ENCODE measurements at regions not wholly inside any gene's neighbourhood (a gene's known extent, or its start where the extent isn't known, plus 50 kb on each side); places are given as distances from the start of the nearest gene placed in this dataset.
A peak's percentile ranks its signal among the peaks of the same experiment; 100 is the strongest.

GRCh38 chr4:101685126-101685525, 105.4 kb upstream of the BANK1 start:
- H3K27ac ChIP-seq (ENCODE audit: low read length), result no peak overlapping the region
- H2AFZ ChIP-seq (ENCODE audit: low read length), result no peak overlapping the region
- no peaks in the 10 kb centered on the region for H3K27me3 ChIP-seq (ENCODE audit: low read length)
- BruUV-seq (replicated peaks), result no TSS peak
- intact Hi-C loops (cut with micrococcal nuclease), result no loop called here
- ChIA-PET CTCF (no interaction called here), POLR2A (ENCODE audit: unreplicated experiment) (no interaction called here)
- H3K9me3 ChIP-seq (ENCODE audit: low read length), result no peaks in the 10 kb centered on the region
- no peaks in the 10 kb centered on the region for H4K20me1 ChIP-seq (ENCODE audit: low read length)
- H3K4me3 ChIP-seq (ENCODE audit: low read length), result no peak overlapping the region
- H3K36me3 ChIP-seq (ENCODE audit: low read depth, low read length), result no peaks in the 10 kb centered on the region
- no peak for TF ChIP-seq EZH2 (IDR thresholded peaks at IDR 0.05; ENCODE audit: low read length, unreplicated experiment)
- no peak for TF ChIP-seq EZH2phosphoT487 (IDR thresholded peaks at IDR 0.05; ENCODE audit: borderline replicate concordance, low read length)
- no peak for TF ChIP-seq CTCF (conservative IDR thresholded peaks at IDR 0.05; ENCODE audit: low read depth, low read length)
- H3K9ac ChIP-seq (ENCODE audit: low read length), result no peak overlapping the region
- no peaks in the 10 kb centered on the region for H3K9me2 ChIP-seq (replicated peaks; ENCODE audit: low read length)
- ATAC-seq (no peak), DNase-seq (no peak)
- H3F3A ChIP-seq (ENCODE audit: low read length, unreplicated experiment), result no peaks in the 10 kb centered on the region
- H3K79me2 ChIP-seq (ENCODE audit: low read length), result no peaks in the 10 kb centered on the region
- no peaks in the 10 kb centered on the region for H3K4me1 ChIP-seq (ENCODE audit: insufficient read depth, low read length)
- no peak overlapping the region for H3K4me2 ChIP-seq (ENCODE audit: low read length)

- H3K27ac ChIP-seq (ENCODE audit: low read length), result no peak overlapping the region
- no peak overlapping the region for H3K9ac ChIP-seq (ENCODE audit: low read length)
- no peak for DNase-seq
- H3K27me3 ChIP-seq (ENCODE audit: low read length), result no peaks in the 10 kb centered on the region
- TF ChIP-seq CTCF (conservative IDR thresholded peaks at IDR 0.05; ENCODE audit: low read depth, low read length) (no peak), EZH2phosphoT487 (IDR thresholded peaks at IDR 0.05; ENCODE audit: borderline replicate concordance, low read length) (no peak), EZH2 (IDR thresholded peaks at IDR 0.05; ENCODE audit: low read length, unreplicated experiment) (no peak)
- no peaks in the 10 kb centered on the region for H3F3A ChIP-seq (ENCODE audit: low read length, unreplicated experiment)
- H3K4me1 ChIP-seq (ENCODE audit: insufficient read depth, low read length), result no peaks in the 10 kb centered on the region
- H3K9me2 ChIP-seq (replicated peaks; ENCODE audit: low read length), result no peaks in the 10 kb centered on the region
- H4K20me1 ChIP-seq (ENCODE audit: low read length), result no peaks in the 10 kb centered on the region
- ChIA-PET POLR2A (ENCODE audit: unreplicated experiment) (no interaction called here), CTCF (no interaction called here)
- ATAC-seq, result no peak
- H3K4me2 ChIP-seq (ENCODE audit: low read length), result no peak overlapping the region
- H3K36me3 ChIP-seq (ENCODE audit: low read depth, low read length), result no peaks in the 10 kb centered on the region
- no peak overlapping the region for H2AFZ ChIP-seq (ENCODE audit: low read length)
- no TSS peak for BruUV-seq (replicated peaks)
- intact Hi-C loops (cut with micrococcal nuclease), result no loop called here
- no peak overlapping the region for H3K4me3 ChIP-seq (ENCODE audit: low read length)
- no peaks in the 10 kb centered on the region for H3K79me2 ChIP-seq (ENCODE audit: low read length)
- no peaks in the 10 kb centered on the region for H3K9me3 ChIP-seq (ENCODE audit: low read length)
Observed at GRCh38 chr4:101682946-101683345, 107.6 kb upstream of the BANK1 start.

- ChIA-PET CTCF (interaction anchor here (0.5 to 0.6 kb wide), 2 partner anchors 217 to 753 kb away, joined by 4 to 10 read pairs; no protein-coding TSS in a partner anchor), POLR2A (ENCODE audit: unreplicated experiment) (interaction anchor here (0.6 kb wide), 1 partner anchor 517 kb away, joined by 6 read pairs; no protein-coding TSS in a partner anchor)
- Histone ChIP-seq H3K9ac (ENCODE audit: low read length) (no peak overlapping the region), H3K27me3 (ENCODE audit: low read length) (no peaks in the 10 kb centered on the region), H3K4me1 (ENCODE audit: insufficient read depth, low read length) (no peaks in the 10 kb centered on the region), H4K20me1 (ENCODE audit: low read length) (no peaks in the 10 kb centered on the region), H3K27ac (ENCODE audit: low read length) (no peak overlapping the region), H3K9me3 (ENCODE audit: low read length) (no peaks in the 10 kb centered on the region), H3K9me2 (replicated peaks; ENCODE audit: low read length) (no peaks in the 10 kb centered on the region), H3K4me3 (ENCODE audit: low read length) (no peak overlapping the region), H2AFZ (ENCODE audit: low read length) (no peak overlapping the region), H3K79me2 (ENCODE audit: low read length) (no peaks in the 10 kb centered on the region), H3F3A (ENCODE audit: low read length, unreplicated experiment) (no peaks in the 10 kb centered on the region), H3K4me2 (ENCODE audit: low read length) (no peak overlapping the region), H3K36me3 (ENCODE audit: low read depth, low read length) (no peaks in the 10 kb centered on the region)
- ATAC-seq (peak; percentile 74), DNase-seq (peak; percentile 51)
- BruUV-seq (replicated peaks), result no TSS peak
- intact Hi-C loops (cut with micrococcal nuclease), result no loop called here
- TF ChIP-seq EZH2phosphoT487 (IDR thresholded peaks at IDR 0.05; ENCODE audit: borderline replicate concordance, low read length) (no peak), EZH2 (IDR thresholded peaks at IDR 0.05; ENCODE audit: low read length, unreplicated experiment) (no peak), CTCF (conservative IDR thresholded peaks at IDR 0.05; ENCODE audit: low read depth, low read length) (no peak)
Observed at GRCh38 chr4:101678180-101678579, 112.3 kb upstream of the BANK1 start.

Measured in PC-3 (cell line).